CD14-positive monocyte (primary cell): ENCODE measurements at regions not wholly inside any gene's neighbourhood (a gene's known extent, or its start where the extent isn't known, plus 50 kb on each side); places are given as distances from the start of the nearest gene placed in this dataset.

Experiments
- DNase-seq, 3 donors: peaks; one replicate each; pipeline ENCODE4 v3.0.0-alpha.2; 2011 to 2022
- H2AFZ ChIP-seq: 2 replicates; pipeline ENCODE4 v1.6.0; 2012; ENCODE audit warnings: mild to moderate bottlenecking, low read depth, low read length, inconsistent platforms; ENCODE audit not compliant: insufficient read depth, poor library complexity, severe bottlenecking
- H3K27ac ChIP-seq, 2 donors: 1 replicate in 1 of 2; 2 replicates in 1 of 2; pipeline ENCODE4 v1.5.1; 2012 to 2013; ENCODE audit warnings: low read length in 2 of 2, control low read depth in 1 of 2, inconsistent platforms in 1 of 2, low read depth in 1 of 2, mild to moderate bottlenecking in 1 of 2
- H3K27me3 ChIP-seq, 2 donors: one replicate each; pipeline versions ENCODE4 v1.6.0 to v1.6.1; 2011 to 2013; ENCODE audit warnings: low read length in 2 of 2; ENCODE audit not compliant: control insufficient read depth in 2 of 2, insufficient read depth in 2 of 2
- H3K36me3 ChIP-seq, 2 donors: replicated peaks in 1 of 2; 1 replicate in 1 of 2; 2 replicates in 1 of 2; pipeline versions ENCODE4 v1.5.1 to v1.6.1; 2012 to 2013; ENCODE audit warnings: low read length in 2 of 2, control low read depth in 1 of 2, inconsistent platforms in 1 of 2, mild to moderate bottlenecking in 1 of 2; ENCODE audit not compliant: insufficient read depth in 2 of 2, control insufficient read depth in 1 of 2
- H3K4me1 ChIP-seq, 2 donors: 1 replicate in 1 of 2; 2 replicates in 1 of 2; pipeline versions ENCODE4 v1.5.1 to v1.6.1; 2012 to 2013; ENCODE audit warnings: low read length in 2 of 2, control low read depth in 1 of 2, inconsistent platforms in 1 of 2, mild to moderate bottlenecking in 1 of 2, moderate library complexity in 1 of 2; ENCODE audit not compliant: insufficient read depth in 2 of 2, control insufficient read depth in 1 of 2
- H3K4me2 ChIP-seq: replicated peaks from 2 replicates; pipeline ENCODE3; 2012; ENCODE audit warnings: low read length, moderate library complexity, mild to moderate bottlenecking; ENCODE audit not compliant: poor library complexity, severe bottlenecking; ENCODE audit errors: extremely low read depth
- H3K4me3 ChIP-seq, 3 experiments: fragments of 200-600 bp in 1 of 3; sonication (generic) in 1 of 3; replicated peaks in 1 of 3; 1 replicate in 2 of 3; 2 replicates in 1 of 3; pipeline ENCODE4 v1.5.1; 2011 to 2013; ENCODE audit warnings: low read length in 3 of 3, mild to moderate bottlenecking in 3 of 3, control low read depth in 2 of 3, low read depth in 2 of 3, inconsistent platforms in 1 of 3, moderate library complexity in 1 of 3
- H3K79me2 ChIP-seq: 2 replicates; pipeline ENCODE4 v1.6.0; 2012; ENCODE audit warnings: mild to moderate bottlenecking, control low read depth, inconsistent platforms, low read length, moderate library complexity; ENCODE audit not compliant: insufficient read depth
- H3K9ac ChIP-seq: 2 replicates; pipeline ENCODE4 v1.6.0; 2017; ENCODE audit warnings: low read length, mild to moderate bottlenecking; ENCODE audit not compliant: insufficient read depth, poor library complexity, severe bottlenecking
- H3K9me3 ChIP-seq, 2 donors: replicated peaks in 1 of 2; 1 replicate in 1 of 2; 2 replicates in 1 of 2; pipeline versions ENCODE4 v1.5.1 to v1.6.1; 2012 to 2013; ENCODE audit warnings: low read length in 2 of 2, control low read depth in 1 of 2; ENCODE audit not compliant: control insufficient read depth in 1 of 2, insufficient read depth in 1 of 2
- H4K20me1 ChIP-seq: 2 replicates; pipeline ENCODE4 v1.6.0; 2012; ENCODE audit warnings: mild to moderate bottlenecking, low read length, control low read depth, moderate library complexity; ENCODE audit not compliant: insufficient read depth
- H3K27ac Mint-ChIP-seq, 7 donors: one replicate each; pipeline ENCODE4 v1.8.0; 2020; ENCODE audit warnings: mild to moderate bottlenecking in 7 of 7, mixed read lengths in 7 of 7, moderate library complexity in 6 of 7, inconsistent platforms in 2 of 7
- H3K27me3 Mint-ChIP-seq, 3 donors: one replicate each; pipeline ENCODE4 v1.8.0; 2021 to 2022; ENCODE audit warnings: low read depth in 3 of 3, mild to moderate bottlenecking in 3 of 3, mixed read lengths in 3 of 3, moderate library complexity in 3 of 3, inconsistent platforms in 1 of 3
- H3K36me3 Mint-ChIP-seq, 2 donors: one replicate each; pipeline ENCODE4 v1.8.0; 2020; ENCODE audit warnings: mixed read lengths in 2 of 2, inconsistent platforms in 1 of 2, mild to moderate bottlenecking in 1 of 2
- H3K4me1 Mint-ChIP-seq: one replicate; pipeline ENCODE4 v1.8.0; 2020; ENCODE audit warnings: mild to moderate bottlenecking, mixed read lengths
- H3K4me3 Mint-ChIP-seq, 2 donors: one replicate each; pipeline ENCODE4 v1.8.0; 2020; ENCODE audit warnings: mild to moderate bottlenecking in 2 of 2, mixed read lengths in 2 of 2, moderate library complexity in 1 of 2
- H3K9me3 Mint-ChIP-seq, 7 donors: one replicate each; pipeline ENCODE4 v1.8.0; 2020 to 2022; ENCODE audit warnings: mixed read lengths in 7 of 7, mild to moderate bottlenecking in 6 of 7, moderate library complexity in 6 of 7, inconsistent platforms in 2 of 7
- WGBS: methylation state at CpG from one replicate; pipeline ENCODE4 v1.1.5; 2013; ENCODE audit warnings: missing lambda C conversion rate; ENCODE audit not compliant: insufficient coverage; 5-methylcytosine and 5-hydroxymethylcytosine counted together
- intact Hi-C, 2 donors: fragments of 100-400 bp; cut with micrococcal nuclease; formaldehyde crosslinking; loops; one replicate each; pipeline versions ENCODE4 v1.15.0 to v1.15.1; 2023
- TF ChIP-seq, protein P1 (sequence below): fragments of 200-600 bp; IDR thresholded peaks from one replicate; pipeline ENCODE4 v1.8.0; 2022; ENCODE audit warnings: antibody characterized with exemption, mild to moderate bottlenecking

- Histone ChIP-seq H3K27me3 (no peaks in the 10 kb centered on the region), H2AFZ (no peak overlapping the region), H3K36me3 (no peaks in the 10 kb centered on the region), H3K4me2 (no peak overlapping the region), H3K9ac (no peak overlapping the region), H3K79me2 (no peaks in the 10 kb centered on the region), H4K20me1 (no peaks in the 10 kb centered on the region), H3K9me3 (no peaks in the 10 kb centered on the region), H3K27ac (no peak overlapping the region), H3K4me3 (no peak overlapping the region), H3K4me1 (no peaks in the 10 kb centered on the region)
- no peak for DNase-seq
- Mint-ChIP-seq H3K4me3 (no peak overlapping the region), H3K27ac (peak overlapping the region in 2 of 7 donors; percentile 57 to 59), H3K9me3 (no peaks in the 10 kb centered on the region), H3K36me3 (no peaks in the 10 kb centered on the region), H3K4me1 (peaks cover 3% of the 10 kb centered on the region), H3K27me3 (peaks cover 0 to under 1% (median 0%) of the 10 kb centered on the region in 3 donors)
- 82% methylated on average over 3 of the region's 7 CpGs for WGBS
- intact Hi-C loops = no loop called here
- TF ChIP-seq, protein P1, sequence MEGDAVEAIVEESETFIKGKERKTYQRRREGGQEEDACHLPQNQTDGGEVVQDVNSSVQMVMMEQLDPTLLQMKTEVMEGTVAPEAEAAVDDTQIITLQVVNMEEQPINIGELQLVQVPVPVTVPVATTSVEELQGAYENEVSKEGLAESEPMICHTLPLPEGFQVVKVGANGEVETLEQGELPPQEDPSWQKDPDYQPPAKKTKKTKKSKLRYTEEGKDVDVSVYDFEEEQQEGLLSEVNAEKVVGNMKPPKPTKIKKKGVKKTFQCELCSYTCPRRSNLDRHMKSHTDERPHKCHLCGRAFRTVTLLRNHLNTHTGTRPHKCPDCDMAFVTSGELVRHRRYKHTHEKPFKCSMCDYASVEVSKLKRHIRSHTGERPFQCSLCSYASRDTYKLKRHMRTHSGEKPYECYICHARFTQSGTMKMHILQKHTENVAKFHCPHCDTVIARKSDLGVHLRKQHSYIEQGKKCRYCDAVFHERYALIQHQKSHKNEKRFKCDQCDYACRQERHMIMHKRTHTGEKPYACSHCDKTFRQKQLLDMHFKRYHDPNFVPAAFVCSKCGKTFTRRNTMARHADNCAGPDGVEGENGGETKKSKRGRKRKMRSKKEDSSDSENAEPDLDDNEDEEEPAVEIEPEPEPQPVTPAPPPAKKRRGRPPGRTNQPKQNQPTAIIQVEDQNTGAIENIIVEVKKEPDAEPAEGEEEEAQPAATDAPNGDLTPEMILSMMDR = no peak
Observed at GRCh38 chr6:21728141-21728540, 134.6 kb downstream of the SOX4 start.

GRCh38 chr6:21729431-21729830 is 135.9 kb downstream of the SOX4 start:
- Mint-ChIP-seq H3K27me3 (no peaks in the 10 kb centered on the region), H3K36me3 (no peaks in the 10 kb centered on the region), H3K27ac (no peak overlapping the region), H3K4me3 (no peak overlapping the region), H3K9me3 (no peaks in the 10 kb centered on the region), H3K4me1 (peaks cover 3% of the 10 kb centered on the region)
- H3K4me2 ChIP-seq = no peak overlapping the region
- no peaks in the 10 kb centered on the region for H3K9me3 ChIP-seq
- H3K27ac ChIP-seq = no peak overlapping the region
- H3K27me3 ChIP-seq = no peaks in the 10 kb centered on the region
- TF ChIP-seq, protein P1 = no peak
- no peak overlapping the region for H2AFZ ChIP-seq
- intact Hi-C loops = no loop called here
- H4K20me1 ChIP-seq = no peaks in the 10 kb centered on the region
- H3K4me3 ChIP-seq = no peak overlapping the region
- DNase-seq = no peak
- no peaks in the 10 kb centered on the region for H3K79me2 ChIP-seq
- H3K36me3 ChIP-seq = no peaks in the 10 kb centered on the region
- H3K9ac ChIP-seq = no peak overlapping the region
- no CpG with 5 or more reads among the region's 4 CpGs for WGBS
- no peaks in the 10 kb centered on the region for H3K4me1 ChIP-seq
